A673 (cell line): ENCODE measurements at regions not wholly inside any gene's neighbourhood (a gene's known extent, or its start where the extent isn't known, plus 50 kb on each side); places are given as distances from the start of the nearest gene placed in this dataset.

Experiments
- CTCF ChIP-seq: fragments of 300-800, 200-600 bp; sonication (generic); conservative IDR thresholded peaks from 2 replicates; pipeline ENCODE4 v1.5.1; 2017; ENCODE audit warnings: low read depth, mild to moderate bottlenecking, antibody characterized with exemption, low read length, moderate library complexity, mixed read lengths
- EZH2 ChIP-seq: fragments of 200-600 bp; sonication (generic); IDR thresholded peaks from 2 replicates; pipeline ENCODE4 v1.6.1; 2017; ENCODE audit warnings: borderline replicate concordance, low read depth, mild to moderate bottlenecking, mixed read lengths, antibody characterized with exemption, low read length; ENCODE audit not compliant: poor library complexity, severe bottlenecking

- TF ChIP-seq EZH2 (no peak), CTCF (no peak)
Observed at GRCh38 chr13:99836291-99836690, 135.3 kb downstream of the ZIC5 start.
